Right ventricle myocardium inferior (tissue), 1 donor: ENCODE measurements at regions not wholly inside any gene's neighbourhood (a gene's known extent, or its start where the extent isn't known, plus 50 kb on each side); places are given as distances from the start of the nearest gene placed in this dataset.

ENCODE experiments used
- ATAC-seq: fragments of 200-7000 bp; cut with Tn5 transposase; one replicate; pipeline ENCODE4 v1.9.1; 2020; ENCODE audit warnings: mild to moderate bottlenecking, moderate library complexity
- DNase-seq: peaks from one replicate; pipeline ENCODE4 v3.0.0; 2021; ENCODE audit errors: missing footprints
- intact Hi-C: fragments of 100-400 bp; cut with DNase I; formaldehyde crosslinking; loops from one replicate; pipeline ENCODE4 v1.11.0; 2022
- donor health status: DM: no; HTN: yes; CAD: no; lungs with severe emphysema.

GRCh38 chr12:30807695-30808034, 52.9 kb upstream of the CAPRIN2 start:
- DNase-seq (no peak), ATAC-seq (no peak)
- intact Hi-C loops: loop anchor here (10.0 kb wide), 1 partner anchor 1283 kb away; no protein-coding TSS in a partner anchor

- ATAC-seq: peak; percentile 85
- intact Hi-C loops: loop anchor here (10.0 kb wide), 1 partner anchor 1282 kb away; no protein-coding TSS in a partner anchor
- no peak for DNase-seq
Measured at GRCh38 chr12:30806989-30807694, 52.4 kb upstream of the CAPRIN2 start.

GRCh38 chr12:30805959-30806358, 51.2 kb upstream of the CAPRIN2 start:
- intact Hi-C loops: loop anchor here (10.0 kb wide), 1 partner anchor 1281 kb away; no protein-coding TSS in a partner anchor
- DNase-seq (no peak), ATAC-seq (no peak)
